DND-41 (cell line): ENCODE measurements at regions not wholly inside any gene's neighbourhood (a gene's known extent, or its start where the extent isn't known, plus 50 kb on each side); places are given as distances from the start of the nearest gene placed in this dataset.

Experiments used
- ATAC-seq: fragments of 200-7000 bp; cut with Tn5 transposase; 3 replicates; pipeline ENCODE4 v1.9.1; 2021; ENCODE audit warnings: low read depth; ENCODE audit not compliant: insufficient read depth
- DNase-seq: peaks from one replicate; pipeline ENCODE4 v3.0.0-alpha.2; 2020
- H2AFZ ChIP-seq: 2 replicates; pipeline ENCODE4 v1.6.0; 2012; ENCODE audit warnings: low read depth, low read length
- H3K27ac ChIP-seq: 2 replicates; pipeline ENCODE4 v1.5.1; 2012; ENCODE audit warnings: low read length, inconsistent platforms
- H3K27me3 ChIP-seq: fragments of 200-600 bp; sonication (generic); 2 replicates; pipeline ENCODE4 v1.6.0; 2012; ENCODE audit warnings: low read length, mild to moderate bottlenecking, inconsistent platforms; ENCODE audit not compliant: insufficient read depth, poor library complexity
- H3K36me3 ChIP-seq: 2 replicates; pipeline ENCODE4 v1.5.1; 2012; ENCODE audit warnings: low read length, inconsistent platforms; ENCODE audit not compliant: insufficient read depth
- H3K4me1 ChIP-seq: 2 replicates; pipeline ENCODE4 v1.5.1; 2012; ENCODE audit warnings: mild to moderate bottlenecking, low read length; ENCODE audit not compliant: insufficient read depth
- H3K4me2 ChIP-seq: 2 replicates; pipeline ENCODE4 v1.6.0; 2012; ENCODE audit warnings: mild to moderate bottlenecking, moderate library complexity, low read length, inconsistent platforms; ENCODE audit not compliant: insufficient read depth
- H3K4me3 ChIP-seq, 2 experiments: fragments of 200-600 bp in 1 of 2; shearing (Covaris generic) in 1 of 2; 2 replicates each; pipeline ENCODE4 v1.5.1; 2012 to 2016; ENCODE audit warnings: inconsistent platforms in 2 of 2, low read length in 2 of 2, mild to moderate bottlenecking in 2 of 2, low read depth in 1 of 2, moderate library complexity in 1 of 2
- H3K79me2 ChIP-seq: 2 replicates; pipeline ENCODE4 v1.6.0; 2012; ENCODE audit warnings: low read length, inconsistent platforms; ENCODE audit not compliant: insufficient read depth
- H3K9ac ChIP-seq: 2 replicates; pipeline ENCODE4 v1.6.0; 2012; ENCODE audit warnings: low read depth, mild to moderate bottlenecking, inconsistent platforms, low read length, moderate library complexity
- H3K9me3 ChIP-seq: 2 replicates; pipeline ENCODE4 v1.5.1; 2012; ENCODE audit warnings: low read length, moderate library complexity, mild to moderate bottlenecking, inconsistent platforms; ENCODE audit not compliant: insufficient read depth, severe bottlenecking
- H4K20me1 ChIP-seq: 2 replicates; pipeline ENCODE4 v1.6.0; 2012; ENCODE audit warnings: low read length; ENCODE audit not compliant: insufficient read depth
- EZH2 ChIP-seq: IDR thresholded peaks from 3 replicates; pipeline ENCODE4 v1.6.1; 2012; ENCODE audit warnings: borderline replicate concordance, low read depth, mild to moderate bottlenecking, moderate library complexity, low read length, inconsistent platforms; ENCODE audit not compliant: severe bottlenecking
- TF ChIP-seq, protein P1 (sequence below): IDR thresholded peaks from 2 replicates; pipeline ENCODE4 v1.5.1; 2012; ENCODE audit warnings: borderline replicate concordance, low read length, moderate library complexity, mild to moderate bottlenecking; ENCODE audit not compliant: poor library complexity, severe bottlenecking; ENCODE audit errors: extremely low read depth

- Histone ChIP-seq H3K79me2 (no peaks in the 10 kb centered on the region), H4K20me1 (no peaks in the 10 kb centered on the region), H3K9me3 (peaks cover 13% of the 10 kb centered on the region), H2AFZ (no peak overlapping the region), H3K9ac (no peak overlapping the region), H3K4me2 (no peak overlapping the region), H3K36me3 (no peaks in the 10 kb centered on the region), H3K4me3 (no peak overlapping the region), H3K27me3 (no peaks in the 10 kb centered on the region), H3K4me1 (no peaks in the 10 kb centered on the region), H3K27ac (no peak overlapping the region)
- peak; percentile 12 for DNase-seq
- no peak for ATAC-seq
- TF ChIP-seq, protein P1, sequence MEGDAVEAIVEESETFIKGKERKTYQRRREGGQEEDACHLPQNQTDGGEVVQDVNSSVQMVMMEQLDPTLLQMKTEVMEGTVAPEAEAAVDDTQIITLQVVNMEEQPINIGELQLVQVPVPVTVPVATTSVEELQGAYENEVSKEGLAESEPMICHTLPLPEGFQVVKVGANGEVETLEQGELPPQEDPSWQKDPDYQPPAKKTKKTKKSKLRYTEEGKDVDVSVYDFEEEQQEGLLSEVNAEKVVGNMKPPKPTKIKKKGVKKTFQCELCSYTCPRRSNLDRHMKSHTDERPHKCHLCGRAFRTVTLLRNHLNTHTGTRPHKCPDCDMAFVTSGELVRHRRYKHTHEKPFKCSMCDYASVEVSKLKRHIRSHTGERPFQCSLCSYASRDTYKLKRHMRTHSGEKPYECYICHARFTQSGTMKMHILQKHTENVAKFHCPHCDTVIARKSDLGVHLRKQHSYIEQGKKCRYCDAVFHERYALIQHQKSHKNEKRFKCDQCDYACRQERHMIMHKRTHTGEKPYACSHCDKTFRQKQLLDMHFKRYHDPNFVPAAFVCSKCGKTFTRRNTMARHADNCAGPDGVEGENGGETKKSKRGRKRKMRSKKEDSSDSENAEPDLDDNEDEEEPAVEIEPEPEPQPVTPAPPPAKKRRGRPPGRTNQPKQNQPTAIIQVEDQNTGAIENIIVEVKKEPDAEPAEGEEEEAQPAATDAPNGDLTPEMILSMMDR: no peak
- TF ChIP-seq EZH2: no peak
These were observed 62.3 kb upstream of the PDE5A start for GRCh38 chr4:119690871-119691270.

GRCh38 chr4:119688446-119688845, 59.8 kb upstream of the PDE5A start:
- peaks cover 13% of the 10 kb centered on the region for H3K9me3 ChIP-seq

GRCh38 chr4:119684463-119684862, 55.9 kb upstream of the PDE5A start:
- no peak overlapping the region for H3K27ac ChIP-seq
- no peak overlapping the region for H2AFZ ChIP-seq
- no peaks in the 10 kb centered on the region for H3K79me2 ChIP-seq
- no peak overlapping the region for H3K9ac ChIP-seq
- H3K9me3 ChIP-seq: no peaks in the 10 kb centered on the region
- no peak for ATAC-seq
- TF ChIP-seq EZH2: no peak
- TF ChIP-seq, protein P1: no peak
- H4K20me1 ChIP-seq: no peaks in the 10 kb centered on the region
- H3K36me3 ChIP-seq: no peaks in the 10 kb centered on the region
- H3K4me1 ChIP-seq: no peaks in the 10 kb centered on the region
- DNase-seq: no peak
- no peaks in the 10 kb centered on the region for H3K27me3 ChIP-seq
- no peak overlapping the region for H3K4me3 ChIP-seq
- H3K4me2 ChIP-seq: no peak overlapping the region

More at GRCh38 chr4:119688446-119688845, 59.8 kb upstream of the PDE5A start:
- H3K4me2 ChIP-seq: no peak overlapping the region
- no peaks in the 10 kb centered on the region for H3K36me3 ChIP-seq
- no peak overlapping the region for H2AFZ ChIP-seq
- H3K79me2 ChIP-seq: no peaks in the 10 kb centered on the region
- ATAC-seq (no peak), DNase-seq (no peak)
- no peaks in the 10 kb centered on the region for H3K4me1 ChIP-seq
- no peak overlapping the region for H3K9ac ChIP-seq
- no peaks in the 10 kb centered on the region for H4K20me1 ChIP-seq
- H3K27ac ChIP-seq: no peak overlapping the region
- no peak overlapping the region for H3K4me3 ChIP-seq
- TF ChIP-seq, protein P1: no peak
- TF ChIP-seq EZH2: no peak
- H3K27me3 ChIP-seq: no peaks in the 10 kb centered on the region

DNA sequence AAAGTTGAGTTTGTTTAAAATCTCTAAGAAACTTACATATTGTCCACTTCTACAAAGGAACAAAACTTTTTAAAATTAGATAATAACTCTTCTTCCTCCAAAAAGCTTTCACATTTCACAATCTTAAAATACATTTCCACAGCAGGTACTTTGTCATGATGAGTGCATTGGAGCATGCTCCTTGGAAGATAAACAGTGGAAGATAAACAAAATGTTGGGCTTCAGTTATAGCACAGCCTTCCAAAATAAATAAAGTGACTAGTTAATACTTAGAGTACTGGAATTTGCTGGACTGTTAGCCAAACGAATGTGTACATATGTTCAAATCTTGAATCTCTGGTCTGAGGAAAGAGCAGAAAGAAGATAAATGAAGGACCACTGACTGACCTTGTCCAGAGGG, 54.9 kb upstream of the PDE5A start:
- no peaks in the 10 kb centered on the region for H3K36me3 ChIP-seq
- no peaks in the 10 kb centered on the region for H4K20me1 ChIP-seq
- H3K79me2 ChIP-seq: no peaks in the 10 kb centered on the region
- no peaks in the 10 kb centered on the region for H3K9me3 ChIP-seq
- no peak overlapping the region for H3K9ac ChIP-seq
- no peaks in the 10 kb centered on the region for H3K4me1 ChIP-seq
- ATAC-seq: no peak
- no peak overlapping the region for H2AFZ ChIP-seq
- H3K27ac ChIP-seq: no peak overlapping the region
- H3K4me3 ChIP-seq: no peak overlapping the region
- TF ChIP-seq, protein P1: no peak
- TF ChIP-seq EZH2: no peak
- DNase-seq: no peak
- no peaks in the 10 kb centered on the region for H3K27me3 ChIP-seq
- no peak overlapping the region for H3K4me2 ChIP-seq
